HL-60/S4 (cell line): ENCODE measurements at regions not wholly inside any gene's neighbourhood (a gene's known extent, or its start where the extent isn't known, plus 50 kb on each side); places are given as distances from the start of the nearest gene placed in this dataset.
"Not testable (repeated sequence)": the region's sequence is repeated elsewhere in the genome, so short reads cannot be mapped to it uniquely, and the experiment has no call there.

ENCODE experiments used
- in situ Hi-C: fragments of 300-500 bp; cut with MboI; formaldehyde crosslinking; loops from 2 replicates; pipeline ENCODE4 v1.14.3; 2022; ENCODE audit warnings: low sequenced_read_pairs

- in situ Hi-C loops, result no loop called here
These were observed 1081.7 kb downstream of the JRKL start for GRCh38 chr11:97471480-97471879.

GRCh38 chr11:97487387-97487786 lies 1097.6 kb downstream of the JRKL start:
- in situ Hi-C loops, result no loop called here

GRCh38 chr11:97498891-97499290 lies 1109.1 kb downstream of the JRKL start:
- in situ Hi-C loops, result no loop called here

- in situ Hi-C loops, result no loop called here
These were observed 1112.4 kb downstream of the JRKL start for GRCh38 chr11:97502201-97502600.

- in situ Hi-C loops, result no loop called here
These were observed 1116.4 kb downstream of the JRKL start for GRCh38 chr11:97506076-97506759.

GRCh38 chr11:97514446-97514845 lies 1124.6 kb downstream of the JRKL start:
- in situ Hi-C loops, result no loop called here

GRCh38 chr11:97516688-97517087 lies 1126.9 kb downstream of the JRKL start:
- in situ Hi-C loops, result no loop called here

- in situ Hi-C loops, result no loop called here
These were observed 1135.5 kb downstream of the JRKL start for GRCh38 chr11:97525273-97525672.

GRCh38 chr11:97537407-97538150 lies 1147.8 kb downstream of the JRKL start:
- in situ Hi-C loops, result no loop called here

- in situ Hi-C loops, result no loop called here
These were observed 1154.6 kb downstream of the JRKL start for GRCh38 chr11:97544431-97544830.

GRCh38 chr11:97548280-97548679 lies 1158.5 kb downstream of the JRKL start:
- in situ Hi-C loops, result no loop called here

GRCh38 chr11:97557399-97557798 lies 1167.6 kb downstream of the JRKL start:
- in situ Hi-C loops, result no loop called here

GRCh38 chr11:97567801-97568200 lies 1178.0 kb downstream of the JRKL start:
- in situ Hi-C loops, result no loop called here

GRCh38 chr11:97570636-97571035 lies 1180.8 kb downstream of the JRKL start:
- in situ Hi-C loops, result no loop called here

GRCh38 chr11:97573771-97574170 lies 1184.0 kb downstream of the JRKL start:
- in situ Hi-C loops, result not testable (repeated sequence)

- in situ Hi-C loops, result no loop called here
These were observed 1185.3 kb downstream of the JRKL start for GRCh38 chr11:97574976-97575665.

- in situ Hi-C loops, result no loop called here
These were observed 1217.6 kb downstream of the JRKL start for GRCh38 chr11:97607291-97608000.

- in situ Hi-C loops, result no loop called here
These were observed 1220.2 kb downstream of the JRKL start for GRCh38 chr11:97610000-97610399.

- in situ Hi-C loops, result no loop called here
These were observed 1221.0 kb downstream of the JRKL start for GRCh38 chr11:97610854-97611253.

GRCh38 chr11:97611345-97611744 lies 1221.5 kb downstream of the JRKL start:
- in situ Hi-C loops, result no loop called here

- in situ Hi-C loops, result no loop called here
These were observed 1224.8 kb downstream of the JRKL start for GRCh38 chr11:97614606-97615005.
